IMR-90 (cell line): ENCODE measurements at regions not wholly inside any gene's neighbourhood (a gene's known extent, or its start where the extent isn't known, plus 50 kb on each side); places are given as distances from the start of the nearest gene placed in this dataset.

Experiments used
- ATAC-seq: fragments of 200-7000 bp; cut with Tn5 transposase; 2 replicates; pipeline ENCODE4 v1.9.1; 2020; ENCODE audit warnings: low read depth, mild to moderate bottlenecking, moderate library complexity
- BruUV-seq: library from RNA; stranded (reverse); fragments of 400-500 nt; replicated peaks from 2 replicates; lab custom pipeline; 2021; lab: Mats Ljungman, UMichigan
- CTCF ChIA-PET: fragments of 300-600 bp; formaldehyde crosslinking; extraction: SDS; loops from one replicate; lab custom pipeline; 2021; ENCODE audit warnings: antibody characterized with exemption; lab: Yijun Ruan, JAX
- POLR2A ChIA-PET: fragments of 300-600 bp; sonication (Branson Sonifier 250); formaldehyde crosslinking; loops from one replicate; lab custom pipeline; 2022; ENCODE audit warnings: antibody characterized with exemption; ENCODE audit not compliant: unreplicated experiment; lab: Charles Lee
- DNase-seq: peaks from one replicate; pipeline ENCODE4 v3.0.0; 2013
- H2AFZ ChIP-seq: replicated peaks from 2 replicates; pipeline ENCODE3; 2013; ENCODE audit warnings: low read length, mild to moderate bottlenecking; ENCODE audit not compliant: poor library complexity
- H2AK5ac ChIP-seq: 2 replicates; pipeline ENCODE4 v1.6.1; 2013; ENCODE audit warnings: low read depth, low read length, inconsistent platforms
- H2AK9ac ChIP-seq: replicated peaks from 2 replicates; pipeline ENCODE3; 2013; ENCODE audit warnings: mild to moderate bottlenecking, low read depth, low read length, moderate library complexity; ENCODE audit not compliant: poor library complexity
- H2BK120ac ChIP-seq: 2 replicates; pipeline ENCODE4 v1.6.1; 2013; ENCODE audit warnings: low read depth, low read length, inconsistent platforms
- H2BK15ac ChIP-seq: 3 replicates; pipeline ENCODE4 v1.6.1; 2013; ENCODE audit warnings: low read depth, low read length, inconsistent platforms
- H2BK20ac ChIP-seq: 2 replicates; pipeline ENCODE4 v1.6.1; 2013; ENCODE audit warnings: low read depth, mild to moderate bottlenecking, inconsistent platforms, low read length, moderate library complexity
- H2BK5ac ChIP-seq: 2 replicates; pipeline ENCODE4 v1.6.1; 2013; ENCODE audit warnings: mild to moderate bottlenecking, low read depth, low read length, inconsistent platforms; ENCODE audit not compliant: poor library complexity, severe bottlenecking
- H3K14ac ChIP-seq: replicated peaks from 2 replicates; pipeline ENCODE4 v1.6.1; 2013; ENCODE audit warnings: low read depth, low read length, inconsistent platforms
- H3K18ac ChIP-seq: 2 replicates; pipeline ENCODE4 v1.6.1; 2013; ENCODE audit warnings: low read depth, low read length, control low read depth
- H3K23ac ChIP-seq: 2 replicates; pipeline ENCODE4 v1.6.1; 2013; ENCODE audit warnings: low read depth, low read length, inconsistent platforms
- H3K27ac ChIP-seq: 2 replicates; pipeline ENCODE4 v1.5.1; 2013; ENCODE audit warnings: mild to moderate bottlenecking, control low read depth, low read length; ENCODE audit not compliant: insufficient read depth
- H3K27me3 ChIP-seq: 2 replicates; pipeline ENCODE4 v1.6.1; 2013; ENCODE audit warnings: low read length; ENCODE audit not compliant: control insufficient read depth, insufficient read depth
- H3K36me3 ChIP-seq: 2 replicates; pipeline ENCODE4 v1.6.1; 2013; ENCODE audit warnings: low read length, mixed read lengths; ENCODE audit not compliant: control insufficient read depth, insufficient read depth
- H3K4ac ChIP-seq: 2 replicates; pipeline ENCODE4 v1.6.1; 2013; ENCODE audit warnings: low read depth, low read length, inconsistent platforms
- H3K4me1 ChIP-seq: 2 replicates; pipeline ENCODE4 v1.6.1; 2013; ENCODE audit warnings: low read length, mixed read lengths; ENCODE audit not compliant: control insufficient read depth, insufficient read depth
- H3K4me2 ChIP-seq: 2 replicates; pipeline ENCODE4 v1.6.1; 2013; ENCODE audit warnings: low read depth, mild to moderate bottlenecking, control low read depth, low read length, moderate library complexity
- H3K4me3 ChIP-seq: 2 replicates; pipeline ENCODE4 v1.5.1; 2013; ENCODE audit warnings: low read depth, mild to moderate bottlenecking, control low read depth, low read length, moderate library complexity; ENCODE audit not compliant: insufficient read depth
- H3K56ac ChIP-seq: 2 replicates; pipeline ENCODE4 v1.6.1; 2013; ENCODE audit warnings: low read length, inconsistent platforms; ENCODE audit not compliant: insufficient read depth; ENCODE audit errors: extremely low read depth
- H3K79me1 ChIP-seq, 2 experiments: 2 replicates each; pipeline ENCODE4 v1.6.1; 2013; ENCODE audit warnings: low read length in 2 of 2, inconsistent platforms in 1 of 2, low read depth in 1 of 2
- H3K9ac ChIP-seq: 2 replicates; pipeline ENCODE4 v1.6.1; 2013; ENCODE audit warnings: low read depth, low read length, control low read depth
- H3K9me1 ChIP-seq: 2 replicates; pipeline ENCODE4 v1.6.1; 2013; ENCODE audit warnings: low read length, inconsistent platforms; ENCODE audit not compliant: insufficient read depth
- H3K9me3 ChIP-seq: 2 replicates; pipeline ENCODE4 v1.6.1; 2013; ENCODE audit warnings: low read length; ENCODE audit not compliant: control insufficient read depth, insufficient read depth
- H4K20me1 ChIP-seq: 2 replicates; pipeline ENCODE4 v1.6.1; 2013; ENCODE audit warnings: low read length, inconsistent platforms; ENCODE audit not compliant: insufficient read depth
- H4K5ac ChIP-seq: 2 replicates; pipeline ENCODE4 v1.6.1; 2013; ENCODE audit warnings: mild to moderate bottlenecking, low read depth, low read length, control low read depth
- H4K8ac ChIP-seq, 2 experiments: 2 replicates each; pipeline ENCODE4 v1.6.1; 2013; ENCODE audit warnings: low read depth in 2 of 2, low read length in 2 of 2, control low read depth in 1 of 2, inconsistent platforms in 1 of 2
- H4K91ac ChIP-seq: 2 replicates; pipeline ENCODE4 v1.6.1; 2013; ENCODE audit warnings: low read depth, low read length, inconsistent platforms; ENCODE audit not compliant: insufficient read depth
- BHLHE40 ChIP-seq: fragments of 150-350 bp; IDR thresholded peaks from 2 replicates; pipeline ENCODE4 v1.6.1; 2016; ENCODE audit warnings: mild to moderate bottlenecking, low read depth, low read length
- CEBPB ChIP-seq: IDR thresholded peaks from 2 replicates; pipeline ENCODE4 v1.6.1; 2012; ENCODE audit warnings: low read depth, low read length, improper control_type of control experiment
- CHD1 ChIP-seq: IDR thresholded peaks from 2 replicates; pipeline ENCODE4 v1.6.1; 2012; ENCODE audit warnings: low read depth, low read length, improper control_type of control experiment
- MAZ ChIP-seq: IDR thresholded peaks from 2 replicates; pipeline ENCODE4 v1.6.1; 2012; ENCODE audit warnings: low read depth, mild to moderate bottlenecking, low read length, improper control_type of control experiment, moderate library complexity, borderline replicate concordance
- RCOR1 ChIP-seq: IDR thresholded peaks from 2 replicates; pipeline ENCODE4 v1.6.1; 2012; ENCODE audit warnings: mild to moderate bottlenecking, low read length, improper control_type of control experiment; ENCODE audit not compliant: insufficient replicate concordance
- SMC3 ChIP-seq: fragments of 150-350 bp; IDR thresholded peaks from 2 replicates; pipeline ENCODE4 v1.6.1; 2016; ENCODE audit warnings: low read depth, mild to moderate bottlenecking, antibody characterized with exemption, low read length, moderate library complexity
- WGBS, 2 experiments: methylation state at CpG; one replicate each; pipeline versions ENCODE4 v1.1.5 to v1.1.7; 2013; ENCODE audit warnings: missing lambda C conversion rate in 2 of 2; ENCODE audit not compliant: insufficient read length in 1 of 2; ENCODE audit errors: extremely low coverage in 2 of 2; 5-methylcytosine and 5-hydroxymethylcytosine counted together
- dilution Hi-C: fragments of 300-500 bp; cut with HindIII; formaldehyde crosslinking; loops from one replicate; pipeline ENCODE4 v1.14.3; 2018; ENCODE audit warnings: low sequenced_read_pairs; ENCODE audit not compliant: unreplicated experiment
- in situ Hi-C: fragments of 300-500 bp; cut with MboI; formaldehyde crosslinking; loops from 3 replicates; pipeline ENCODE4 v1.14.3; 2019; ENCODE audit warnings: low sequenced_read_pairs, inconsistent platforms, mixed read lengths
- intact Hi-C: fragments of 100-400 bp; cut with micrococcal nuclease; formaldehyde crosslinking; loops from 2 replicates; pipeline ENCODE4 v1.10.0; 2022
- TF ChIP-seq, protein P1 (sequence below): fragments of 150-350 bp; IDR thresholded peaks from 2 replicates; pipeline ENCODE4 v1.6.1; 2017; ENCODE audit warnings: mild to moderate bottlenecking, antibody characterized with exemption, low read length, low read depth
- TF ChIP-seq, protein P2 (sequence below): fragments of 150-350 bp; IDR thresholded peaks from 2 replicates; pipeline ENCODE4 v1.6.1; 2016; ENCODE audit warnings: low read depth, mild to moderate bottlenecking, low read length, moderate library complexity, borderline replicate concordance
- TF ChIP-seq, protein P3 (sequence below): conservative IDR thresholded peaks from 2 replicates; pipeline ENCODE4 v1.5.1; 2012; ENCODE audit warnings: mild to moderate bottlenecking, low read depth, low read length, improper control_type of control experiment

- intact Hi-C loops = no loop called here
- Histone ChIP-seq H3K4me1 (peaks cover 5% of the 10 kb centered on the region), H3K18ac (peak overlapping the region; percentile 57; the same call in 1 of the 2 replicates), H4K5ac (peak overlapping the region; percentile 17; the same call in 1 of the 2 replicates), H2AK5ac (no peak overlapping the region; the same call in 1 of the 2 replicates), H3K27me3 (no peaks in the 10 kb centered on the region), H3K4me3 (no peak overlapping the region), H2AFZ (peak overlapping the region; percentile 1), H3K9me3 (no peaks in the 10 kb centered on the region; the same call in 1 of the 2 replicates), H3K4me2 (peak overlapping the region; percentile 18; the same call in 1 of the 2 replicates), H3K4ac (peak overlapping the region; percentile 16; the same call in 1 of the 2 replicates), H2AK9ac (peak overlapping the region; percentile 35), H2BK120ac (peak overlapping the region; percentile 6; the same call in 1 of the 2 replicates), H3K9ac (no peak overlapping the region), H3K27ac (no peak overlapping the region), H4K20me1 (no peaks in the 10 kb centered on the region), H3K14ac (no peak overlapping the region; the same call in 1 of the 2 replicates), H2BK20ac (peak overlapping the region; percentile 13; the same call in 1 of the 2 replicates), H3K9me1 (peaks cover 5% of the 10 kb centered on the region; the same call in 1 of the 2 replicates), H3K56ac (no peak overlapping the region), H2BK15ac (no peak overlapping the region; the same call in 2 of the 3 replicates), H3K36me3 (no peaks in the 10 kb centered on the region), H2BK5ac (peak overlapping the region; percentile 23), H4K8ac (no peak overlapping the region), H3K79me1 (no peaks in the 10 kb centered on the region), H4K91ac (no peak overlapping the region), H3K23ac (no peak overlapping the region)
- DNase-seq (no peak), ATAC-seq (no peak)
- POLR2A ChIA-PET = no interaction called here
- TF ChIP-seq SMC3 (no peak), CEBPB (no peak), RCOR1 (no peak), CHD1 (no peak), MAZ (no peak), BHLHE40 (no peak)
- TF ChIP-seq, protein P1, sequence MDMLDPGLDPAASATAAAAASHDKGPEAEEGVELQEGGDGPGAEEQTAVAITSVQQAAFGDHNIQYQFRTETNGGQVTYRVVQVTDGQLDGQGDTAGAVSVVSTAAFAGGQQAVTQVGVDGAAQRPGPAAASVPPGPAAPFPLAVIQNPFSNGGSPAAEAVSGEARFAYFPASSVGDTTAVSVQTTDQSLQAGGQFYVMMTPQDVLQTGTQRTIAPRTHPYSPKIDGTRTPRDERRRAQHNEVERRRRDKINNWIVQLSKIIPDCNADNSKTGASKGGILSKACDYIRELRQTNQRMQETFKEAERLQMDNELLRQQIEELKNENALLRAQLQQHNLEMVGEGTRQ = no peak
- TF ChIP-seq, protein P2, sequence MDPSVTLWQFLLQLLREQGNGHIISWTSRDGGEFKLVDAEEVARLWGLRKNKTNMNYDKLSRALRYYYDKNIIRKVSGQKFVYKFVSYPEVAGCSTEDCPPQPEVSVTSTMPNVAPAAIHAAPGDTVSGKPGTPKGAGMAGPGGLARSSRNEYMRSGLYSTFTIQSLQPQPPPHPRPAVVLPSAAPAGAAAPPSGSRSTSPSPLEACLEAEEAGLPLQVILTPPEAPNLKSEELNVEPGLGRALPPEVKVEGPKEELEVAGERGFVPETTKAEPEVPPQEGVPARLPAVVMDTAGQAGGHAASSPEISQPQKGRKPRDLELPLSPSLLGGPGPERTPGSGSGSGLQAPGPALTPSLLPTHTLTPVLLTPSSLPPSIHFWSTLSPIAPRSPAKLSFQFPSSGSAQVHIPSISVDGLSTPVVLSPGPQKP = no peak
- TF ChIP-seq, protein P3, sequence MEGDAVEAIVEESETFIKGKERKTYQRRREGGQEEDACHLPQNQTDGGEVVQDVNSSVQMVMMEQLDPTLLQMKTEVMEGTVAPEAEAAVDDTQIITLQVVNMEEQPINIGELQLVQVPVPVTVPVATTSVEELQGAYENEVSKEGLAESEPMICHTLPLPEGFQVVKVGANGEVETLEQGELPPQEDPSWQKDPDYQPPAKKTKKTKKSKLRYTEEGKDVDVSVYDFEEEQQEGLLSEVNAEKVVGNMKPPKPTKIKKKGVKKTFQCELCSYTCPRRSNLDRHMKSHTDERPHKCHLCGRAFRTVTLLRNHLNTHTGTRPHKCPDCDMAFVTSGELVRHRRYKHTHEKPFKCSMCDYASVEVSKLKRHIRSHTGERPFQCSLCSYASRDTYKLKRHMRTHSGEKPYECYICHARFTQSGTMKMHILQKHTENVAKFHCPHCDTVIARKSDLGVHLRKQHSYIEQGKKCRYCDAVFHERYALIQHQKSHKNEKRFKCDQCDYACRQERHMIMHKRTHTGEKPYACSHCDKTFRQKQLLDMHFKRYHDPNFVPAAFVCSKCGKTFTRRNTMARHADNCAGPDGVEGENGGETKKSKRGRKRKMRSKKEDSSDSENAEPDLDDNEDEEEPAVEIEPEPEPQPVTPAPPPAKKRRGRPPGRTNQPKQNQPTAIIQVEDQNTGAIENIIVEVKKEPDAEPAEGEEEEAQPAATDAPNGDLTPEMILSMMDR = no peak
- no CpG with 5 or more reads among the region's 4 CpGs for WGBS, 2 experiments
- dilution Hi-C loops = no loop called here
- no TSS peak for BruUV-seq
- in situ Hi-C loops = no loop called here
- CTCF ChIA-PET = no interaction called here
Measured at GRCh38 chr18:73924307-73924706, 223.3 kb downstream of the FBXO15 start.
